A204.1 (cell line): ENCODE measurements at regions not wholly inside any gene's neighbourhood (a gene's known extent, or its start where the extent isn't known, plus 50 kb on each side); places are given as distances from the start of the nearest gene placed in this dataset.

Experiments
- FAIRE-seq: peaks from 2 replicates; lab custom pipeline; 2012; peaks lifted over from hg19 to GRCh38; lab: Jason Lieb, UNC

GRCh38 chr2:41992056-41992642, 55.7 kb upstream of the PKDCC start:
- no peak for FAIRE-seq

- FAIRE-seq = no peak
Observed at GRCh38 chr2:41992671-41993434, 55.0 kb upstream of the PKDCC start.

GRCh38 chr2:41993435-41993925, 54.3 kb upstream of the PKDCC start:
- FAIRE-seq = no peak

GRCh38 chr2:41994233-41994637, 53.6 kb upstream of the PKDCC start:
- no peak for FAIRE-seq

GRCh38 chr2:41994661-41995060, 53.2 kb upstream of the PKDCC start:
- FAIRE-seq = no peak

- FAIRE-seq = no peak
Observed at GRCh38 chr2:41997561-41997960, 50.3 kb upstream of the PKDCC start.
